PC-3 (cell line): ENCODE measurements at regions not wholly inside any gene's neighbourhood (a gene's known extent, or its start where the extent isn't known, plus 50 kb on each side); places are given as distances from the start of the nearest gene placed in this dataset.

Source experiments
- ATAC-seq: fragments of 200-7000 bp; cut with Tn5 transposase; 2 replicates; pipeline ENCODE4 v1.9.1; 2020; ENCODE audit warnings: mild to moderate bottlenecking, moderate library complexity
- BruUV-seq: library from RNA; stranded (reverse); fragments of 400-500 nt; replicated peaks from 2 replicates; lab custom pipeline; 2021; lab: Mats Ljungman, UMichigan
- CTCF ChIA-PET: fragments of 300-600 bp; sonication (Branson Sonifier 250); formaldehyde crosslinking; loops from one replicate; lab custom pipeline; 2022; ENCODE audit warnings: antibody characterized with exemption; lab: Charles Lee
- POLR2A ChIA-PET: fragments of 300-600 bp; sonication (Branson Sonifier 250); formaldehyde crosslinking; loops from one replicate; lab custom pipeline; 2022; ENCODE audit warnings: antibody characterized with exemption; ENCODE audit not compliant: unreplicated experiment; lab: Charles Lee
- DNase-seq: peaks from one replicate; pipeline ENCODE4 v3.0.0-alpha.2; 2015
- H2AFZ ChIP-seq: fragments of 300-600 bp; sonication (generic); 2 replicates; pipeline ENCODE4 v1.6.0; 2016; ENCODE audit warnings: antibody characterized with exemption, low read length
- H3F3A ChIP-seq: fragments of 300-600 bp; sonication (generic); one replicate; pipeline ENCODE4 v1.6.0; 2017; ENCODE audit warnings: antibody characterized with exemption, low read length, control low read depth, mild to moderate bottlenecking; ENCODE audit not compliant: unreplicated experiment
- H3K27ac ChIP-seq: fragments of 300-600 bp; sonication (generic); 2 replicates; pipeline ENCODE4 v1.5.1; 2016; ENCODE audit warnings: mild to moderate bottlenecking, low read length
- H3K27me3 ChIP-seq: fragments of 300-600 bp; sonication (generic); 2 replicates; pipeline ENCODE4 v1.6.1; 2016; ENCODE audit warnings: low read length, mixed read lengths
- H3K36me3 ChIP-seq: fragments of 300-600 bp; sonication (generic); 2 replicates; pipeline ENCODE4 v1.6.1; 2016; ENCODE audit warnings: low read depth, mixed run types, low read length, mixed read lengths
- H3K4me1 ChIP-seq: fragments of 300-600 bp; sonication (generic); 2 replicates; pipeline ENCODE4 v1.5.1; 2016; ENCODE audit warnings: low read length; ENCODE audit not compliant: insufficient read depth
- H3K4me2 ChIP-seq: fragments of 300-600 bp; sonication (generic); 2 replicates; pipeline ENCODE4 v1.6.0; 2016; ENCODE audit warnings: low read length
- H3K4me3 ChIP-seq: fragments of 300-600 bp; sonication (generic); 2 replicates; pipeline ENCODE4 v1.5.1; 2016; ENCODE audit warnings: mild to moderate bottlenecking, low read length, mixed read lengths
- H3K79me2 ChIP-seq: fragments of 300-600 bp; sonication (generic); 2 replicates; pipeline ENCODE4 v1.6.1; 2017; ENCODE audit warnings: low read length, mixed read lengths
- H3K9ac ChIP-seq: fragments of 300-600 bp; sonication (generic); 2 replicates; pipeline ENCODE4 v1.6.0; 2016; ENCODE audit warnings: mild to moderate bottlenecking, low read length
- H3K9me2 ChIP-seq: fragments of 300-600 bp; sonication (generic); replicated peaks from 2 replicates; pipeline ENCODE4 v1.6.1; 2016; ENCODE audit warnings: mixed run types, low read length, mixed read lengths
- H3K9me3 ChIP-seq: fragments of 300-600 bp; sonication (generic); 2 replicates; pipeline ENCODE4 v1.6.1; 2016; ENCODE audit warnings: low read length, mixed read lengths
- H4K20me1 ChIP-seq: fragments of 300-600 bp; sonication (generic); 2 replicates; pipeline ENCODE4 v1.6.1; 2016; ENCODE audit warnings: low read length, mixed read lengths
- EZH2 ChIP-seq: fragments of 300-600 bp; sonication (generic); IDR thresholded peaks from one replicate; pipeline ENCODE4 v1.6.1; 2017; ENCODE audit warnings: antibody characterized with exemption, mild to moderate bottlenecking, low read length; ENCODE audit not compliant: unreplicated experiment
- EZH2phosphoT487 ChIP-seq: fragments of 300-600 bp; sonication (generic); IDR thresholded peaks from 2 replicates; pipeline ENCODE4 v1.6.1; 2018; ENCODE audit warnings: mild to moderate bottlenecking, antibody characterized with exemption, low read length, borderline replicate concordance
- intact Hi-C: fragments of 100-400 bp; cut with micrococcal nuclease; formaldehyde crosslinking; loops from 2 replicates; pipeline ENCODE4 v1.9.0; 2023
- TF ChIP-seq, protein P1 (sequence below): fragments of 300-600 bp; sonication (generic); conservative IDR thresholded peaks from 2 replicates; pipeline ENCODE4 v1.5.1; 2017; ENCODE audit warnings: antibody characterized with exemption, low read depth, mild to moderate bottlenecking, low read length

DNA sequence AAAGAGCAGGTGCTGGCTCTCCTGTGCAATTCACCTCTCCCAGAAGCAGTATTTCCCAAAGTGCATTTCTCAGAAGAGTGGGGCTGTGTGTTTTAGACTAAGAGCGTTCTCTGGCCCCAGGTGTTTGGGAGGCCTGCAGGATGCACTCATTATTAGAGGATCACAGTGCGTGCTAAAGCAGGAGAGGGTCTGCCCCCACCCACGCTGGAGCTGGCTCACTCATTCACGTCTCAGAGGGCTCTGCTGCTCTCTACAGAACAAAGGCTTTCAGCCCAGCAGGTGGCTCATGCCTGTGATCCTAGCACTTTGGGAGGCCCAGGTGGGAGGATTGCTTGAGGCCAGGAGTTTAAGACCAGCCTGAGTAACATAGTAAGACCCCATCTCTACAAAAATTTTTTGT lies 756.7 kb downstream of the UQCRFS1 start:
- DNase-seq, result no peak
- no peak overlapping the region for H3K27ac ChIP-seq
- H3K79me2 ChIP-seq, result no peaks in the 10 kb centered on the region
- ATAC-seq, result no peak
- POLR2A ChIA-PET, result no interaction called here
- CTCF ChIA-PET, result no interaction called here
- H3F3A ChIP-seq, result no peaks in the 10 kb centered on the region
- H3K4me2 ChIP-seq, result no peak overlapping the region
- no peaks in the 10 kb centered on the region for H3K27me3 ChIP-seq
- BruUV-seq, result no TSS peak
- no peak overlapping the region for H3K4me3 ChIP-seq
- H2AFZ ChIP-seq, result no peak overlapping the region
- no peaks in the 10 kb centered on the region for H3K4me1 ChIP-seq
- H3K9ac ChIP-seq, result no peak overlapping the region
- no peaks in the 10 kb centered on the region for H3K9me2 ChIP-seq
- TF ChIP-seq, protein P1, sequence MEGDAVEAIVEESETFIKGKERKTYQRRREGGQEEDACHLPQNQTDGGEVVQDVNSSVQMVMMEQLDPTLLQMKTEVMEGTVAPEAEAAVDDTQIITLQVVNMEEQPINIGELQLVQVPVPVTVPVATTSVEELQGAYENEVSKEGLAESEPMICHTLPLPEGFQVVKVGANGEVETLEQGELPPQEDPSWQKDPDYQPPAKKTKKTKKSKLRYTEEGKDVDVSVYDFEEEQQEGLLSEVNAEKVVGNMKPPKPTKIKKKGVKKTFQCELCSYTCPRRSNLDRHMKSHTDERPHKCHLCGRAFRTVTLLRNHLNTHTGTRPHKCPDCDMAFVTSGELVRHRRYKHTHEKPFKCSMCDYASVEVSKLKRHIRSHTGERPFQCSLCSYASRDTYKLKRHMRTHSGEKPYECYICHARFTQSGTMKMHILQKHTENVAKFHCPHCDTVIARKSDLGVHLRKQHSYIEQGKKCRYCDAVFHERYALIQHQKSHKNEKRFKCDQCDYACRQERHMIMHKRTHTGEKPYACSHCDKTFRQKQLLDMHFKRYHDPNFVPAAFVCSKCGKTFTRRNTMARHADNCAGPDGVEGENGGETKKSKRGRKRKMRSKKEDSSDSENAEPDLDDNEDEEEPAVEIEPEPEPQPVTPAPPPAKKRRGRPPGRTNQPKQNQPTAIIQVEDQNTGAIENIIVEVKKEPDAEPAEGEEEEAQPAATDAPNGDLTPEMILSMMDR, result no peak
- TF ChIP-seq EZH2 (no peak), EZH2phosphoT487 (no peak)
- H4K20me1 ChIP-seq, result no peaks in the 10 kb centered on the region
- H3K36me3 ChIP-seq, result no peaks in the 10 kb centered on the region
- no peaks in the 10 kb centered on the region for H3K9me3 ChIP-seq
- intact Hi-C loops, result no loop called here

DNA sequence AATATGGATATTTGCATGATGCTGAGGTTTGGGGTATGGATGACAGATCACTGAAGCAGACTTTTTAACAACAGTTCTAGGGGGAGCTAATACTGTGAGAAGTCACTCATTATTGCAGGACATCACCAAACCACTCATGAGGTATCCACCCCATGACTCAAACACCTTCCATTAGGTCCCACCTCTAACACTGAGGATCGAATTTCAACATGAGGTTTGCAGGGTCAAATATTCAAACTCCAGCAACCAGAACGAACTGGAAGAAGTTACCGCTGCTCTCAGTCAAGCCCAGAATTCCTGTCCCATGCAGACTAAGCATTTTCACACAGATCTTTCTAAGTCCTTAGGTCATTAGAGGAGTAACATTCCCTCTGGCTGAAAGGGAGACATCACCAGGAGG lies 758.9 kb downstream of the UQCRFS1 start:
- Histone ChIP-seq H3K9me2 (no peaks in the 10 kb centered on the region), H3K9ac (no peak overlapping the region), H3K79me2 (no peaks in the 10 kb centered on the region), H3K4me3 (no peak overlapping the region), H3K9me3 (no peaks in the 10 kb centered on the region), H3K4me1 (no peaks in the 10 kb centered on the region), H4K20me1 (no peaks in the 10 kb centered on the region), H3K27ac (no peak overlapping the region), H3K27me3 (no peaks in the 10 kb centered on the region), H3K4me2 (no peak overlapping the region), H3K36me3 (no peaks in the 10 kb centered on the region), H2AFZ (no peak overlapping the region), H3F3A (no peaks in the 10 kb centered on the region)
- TF ChIP-seq EZH2, result no peak
- no peak for TF ChIP-seq EZH2phosphoT487
- TF ChIP-seq, protein P1, result no peak
- BruUV-seq, result no TSS peak
- ChIA-PET POLR2A (no interaction called here), CTCF (no interaction called here)
- intact Hi-C loops, result no loop called here
- no peak for ATAC-seq
- no peak for DNase-seq

DNA sequence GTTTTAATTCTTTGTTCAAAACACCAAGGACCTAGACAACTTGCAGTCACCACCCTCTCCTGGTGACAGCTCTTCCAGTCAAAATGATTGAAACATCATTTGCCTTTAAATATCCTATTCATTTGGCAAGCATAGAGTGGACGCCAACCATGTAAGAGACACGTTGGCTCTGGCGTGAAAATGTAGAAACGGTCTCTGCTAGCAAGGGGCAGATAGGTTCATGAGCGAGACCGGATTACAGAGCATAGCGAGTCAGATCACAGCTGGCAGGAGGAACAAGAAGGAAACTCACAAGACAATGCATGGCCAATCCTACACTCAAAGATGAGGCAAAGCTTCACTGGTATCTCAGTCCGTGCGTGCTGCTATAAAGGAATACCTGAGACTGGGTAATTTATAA lies 759.5 kb downstream of the UQCRFS1 start:
- H3F3A ChIP-seq, result no peaks in the 10 kb centered on the region
- no peak overlapping the region for H2AFZ ChIP-seq
- ATAC-seq (no peak), DNase-seq (no peak)
- no peak overlapping the region for H3K27ac ChIP-seq
- no peak overlapping the region for H3K4me2 ChIP-seq
- BruUV-seq, result no TSS peak
- no peaks in the 10 kb centered on the region for H3K9me2 ChIP-seq
- no peak for TF ChIP-seq EZH2
- TF ChIP-seq EZH2phosphoT487, result no peak
- TF ChIP-seq, protein P1, result no peak
- no peaks in the 10 kb centered on the region for H4K20me1 ChIP-seq
- H3K79me2 ChIP-seq, result no peaks in the 10 kb centered on the region
- intact Hi-C loops, result no loop called here
- ChIA-PET CTCF (no interaction called here), POLR2A (no interaction called here)
- H3K4me1 ChIP-seq, result no peaks in the 10 kb centered on the region
- H3K4me3 ChIP-seq, result no peak overlapping the region
- no peaks in the 10 kb centered on the region for H3K36me3 ChIP-seq
- H3K27me3 ChIP-seq, result no peaks in the 10 kb centered on the region
- H3K9me3 ChIP-seq, result no peaks in the 10 kb centered on the region
- no peak overlapping the region for H3K9ac ChIP-seq
